Neural crest cell (in vitro differentiated cells): ENCODE measurements at regions not wholly inside any gene's neighbourhood (a gene's known extent, or its start where the extent isn't known, plus 50 kb on each side); places are given as distances from the start of the nearest gene placed in this dataset.

Experiments used
- DNase-seq: peaks from one replicate; pipeline ENCODE4 v3.0.0; 2021; ENCODE audit warnings: low read depth, mixed read lengths, low spot score
- H3K27ac Mint-ChIP-seq: one replicate; pipeline ENCODE4 v1.8.0; 2021; ENCODE audit warnings: mild to moderate bottlenecking, mixed read lengths; ENCODE audit not compliant: unreplicated experiment
- H3K27me3 Mint-ChIP-seq: 2 replicates; pipeline ENCODE4 v1.8.0; 2021; ENCODE audit warnings: low read depth, mild to moderate bottlenecking, mixed read lengths
- H3K36me3 Mint-ChIP-seq: 2 replicates; pipeline ENCODE4 v1.8.0; 2021; ENCODE audit warnings: low read depth, mild to moderate bottlenecking, mixed read lengths
- H3K4me1 Mint-ChIP-seq: 2 replicates; pipeline ENCODE4 v1.8.0; 2021; ENCODE audit warnings: mixed read lengths
- H3K4me3 Mint-ChIP-seq: one replicate; pipeline ENCODE4 v1.8.0; 2021; ENCODE audit warnings: mild to moderate bottlenecking, mixed read lengths
- H3K9me3 Mint-ChIP-seq: 2 replicates; pipeline ENCODE4 v1.8.0; 2021; ENCODE audit warnings: mixed read lengths
- TF ChIP-seq, protein P1 (sequence below): fragments of 200-600 bp; sonication (generic); conservative IDR thresholded peaks from 2 replicates; pipeline ENCODE4 v1.5.0; 2021; ENCODE audit warnings: antibody characterized with exemption, mild to moderate bottlenecking

DNA sequence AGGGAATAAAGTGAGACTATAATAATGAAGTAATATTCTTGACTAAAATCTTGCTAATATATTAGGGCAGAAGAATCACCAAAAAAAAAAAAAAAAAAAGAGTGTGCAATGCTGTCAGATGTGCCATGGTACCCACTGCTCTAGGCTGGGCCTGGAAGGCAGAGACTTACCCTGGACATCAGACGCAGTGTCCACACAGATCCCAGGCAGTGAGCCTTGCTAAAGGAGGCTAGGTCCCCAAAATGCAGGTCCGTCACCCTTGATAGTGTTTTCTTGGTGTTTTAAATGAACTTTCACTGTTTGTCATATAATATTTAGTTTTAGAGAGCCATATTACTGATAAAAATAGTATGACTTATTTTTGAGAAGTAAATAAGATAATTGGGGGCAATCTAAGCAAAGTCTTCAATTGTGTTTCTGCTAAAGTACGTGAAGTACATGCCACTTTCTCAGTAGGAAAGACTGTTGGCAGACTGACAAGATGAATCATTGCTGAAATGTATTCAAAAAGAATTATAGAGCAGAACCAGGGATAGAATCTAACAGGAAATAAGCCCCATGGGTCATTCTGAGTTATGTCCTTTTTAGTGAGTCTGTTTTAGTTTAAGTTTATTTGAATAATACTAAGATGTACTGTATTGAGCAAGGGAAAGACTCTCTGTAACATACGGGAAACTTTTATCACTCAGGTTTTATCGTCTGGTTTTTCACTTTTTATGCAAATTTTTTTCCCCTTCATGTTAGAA lies 74.6 kb upstream of the PDC start:
- H3K4me1 Mint-ChIP-seq, result no peaks in the 10 kb centered on the region
- no peaks in the 10 kb centered on the region for H3K27me3 Mint-ChIP-seq
- TF ChIP-seq, protein P1, sequence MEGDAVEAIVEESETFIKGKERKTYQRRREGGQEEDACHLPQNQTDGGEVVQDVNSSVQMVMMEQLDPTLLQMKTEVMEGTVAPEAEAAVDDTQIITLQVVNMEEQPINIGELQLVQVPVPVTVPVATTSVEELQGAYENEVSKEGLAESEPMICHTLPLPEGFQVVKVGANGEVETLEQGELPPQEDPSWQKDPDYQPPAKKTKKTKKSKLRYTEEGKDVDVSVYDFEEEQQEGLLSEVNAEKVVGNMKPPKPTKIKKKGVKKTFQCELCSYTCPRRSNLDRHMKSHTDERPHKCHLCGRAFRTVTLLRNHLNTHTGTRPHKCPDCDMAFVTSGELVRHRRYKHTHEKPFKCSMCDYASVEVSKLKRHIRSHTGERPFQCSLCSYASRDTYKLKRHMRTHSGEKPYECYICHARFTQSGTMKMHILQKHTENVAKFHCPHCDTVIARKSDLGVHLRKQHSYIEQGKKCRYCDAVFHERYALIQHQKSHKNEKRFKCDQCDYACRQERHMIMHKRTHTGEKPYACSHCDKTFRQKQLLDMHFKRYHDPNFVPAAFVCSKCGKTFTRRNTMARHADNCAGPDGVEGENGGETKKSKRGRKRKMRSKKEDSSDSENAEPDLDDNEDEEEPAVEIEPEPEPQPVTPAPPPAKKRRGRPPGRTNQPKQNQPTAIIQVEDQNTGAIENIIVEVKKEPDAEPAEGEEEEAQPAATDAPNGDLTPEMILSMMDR, result no peak
- no peaks in the 10 kb centered on the region for H3K36me3 Mint-ChIP-seq
- DNase-seq, result no peak
- no peaks in the 10 kb centered on the region for H3K9me3 Mint-ChIP-seq
- H3K27ac Mint-ChIP-seq, result no peak overlapping the region
- H3K4me3 Mint-ChIP-seq, result no peak overlapping the region

DNA sequence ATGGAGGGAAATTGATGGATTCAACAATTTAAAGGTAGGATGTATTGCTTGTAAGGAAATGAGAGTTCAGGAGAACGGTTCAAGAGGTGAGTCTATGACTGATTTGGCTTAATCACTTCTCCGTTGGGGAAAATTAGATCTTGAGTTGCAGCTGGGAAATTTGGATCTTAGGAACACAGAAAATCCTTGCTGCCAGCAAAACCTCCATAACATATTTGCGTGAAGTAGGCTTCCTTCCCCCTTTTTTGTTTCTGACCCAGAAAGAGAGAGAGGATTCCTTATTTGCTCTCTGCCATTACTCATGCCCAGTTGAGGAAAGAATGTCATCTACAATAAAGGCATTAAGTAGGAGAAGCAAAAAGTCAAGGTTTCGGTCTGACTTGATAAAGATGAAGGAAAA lies 73.5 kb upstream of the PDC start:
- Mint-ChIP-seq H3K9me3 (no peaks in the 10 kb centered on the region), H3K27me3 (no peaks in the 10 kb centered on the region), H3K27ac (no peak overlapping the region), H3K36me3 (no peaks in the 10 kb centered on the region), H3K4me1 (no peaks in the 10 kb centered on the region), H3K4me3 (no peak overlapping the region)
- TF ChIP-seq, protein P1, result no peak
- no peak for DNase-seq

DNA sequence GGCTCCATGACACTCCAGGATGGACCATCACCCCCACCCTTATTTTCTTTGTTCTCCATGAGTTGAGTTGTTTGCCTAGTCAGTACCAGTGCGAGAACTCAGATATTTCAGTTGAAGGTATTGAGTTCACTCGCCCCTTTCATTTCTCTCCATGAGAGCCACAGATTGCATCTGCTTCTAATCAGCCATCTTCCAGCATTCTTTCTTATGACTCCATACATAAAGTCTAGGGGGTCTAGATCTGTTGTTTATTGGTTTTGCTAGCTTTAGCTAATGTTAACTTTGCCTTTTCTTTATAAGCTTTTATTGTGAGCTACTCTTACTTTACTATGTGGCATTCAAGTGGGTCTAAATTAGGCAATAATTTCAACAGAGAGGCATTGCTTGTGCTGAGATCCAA lies 71.6 kb upstream of the PDC start:
- DNase-seq, result no peak
- Mint-ChIP-seq H3K4me1 (no peaks in the 10 kb centered on the region), H3K36me3 (no peaks in the 10 kb centered on the region), H3K27me3 (no peaks in the 10 kb centered on the region), H3K27ac (no peak overlapping the region), H3K9me3 (peaks cover 3% of the 10 kb centered on the region), H3K4me3 (no peak overlapping the region)
- TF ChIP-seq, protein P1, result no peak

DNA sequence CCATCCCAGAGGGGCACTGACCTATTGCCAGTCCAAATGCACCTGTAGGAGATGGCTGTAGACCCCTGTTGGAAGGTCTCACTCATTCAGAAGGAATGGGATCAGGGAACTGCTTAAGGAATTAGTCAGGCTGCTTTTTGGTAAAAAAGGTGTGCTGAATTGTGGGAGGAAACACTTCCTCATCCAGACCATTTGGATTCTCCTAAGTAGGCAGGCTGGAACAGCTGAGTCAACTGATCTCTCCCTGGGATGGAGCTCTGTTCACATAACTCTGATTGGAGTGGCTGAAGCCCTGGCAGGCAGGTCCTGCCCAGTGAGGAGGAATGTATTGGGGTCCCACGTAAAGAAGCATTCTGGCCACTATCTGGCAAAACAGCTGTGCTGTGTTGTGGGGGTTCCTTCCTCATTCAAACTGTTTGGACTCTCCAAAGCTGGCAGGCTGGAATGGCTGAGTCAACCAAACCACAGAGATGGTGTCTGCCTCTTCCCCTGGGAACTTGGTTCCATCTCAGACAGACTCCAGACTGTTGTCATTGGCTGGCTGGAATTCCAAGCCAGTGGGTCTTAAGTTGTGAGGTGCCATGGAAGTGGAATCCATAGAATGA lies 70.7 kb upstream of the PDC start:
- DNase-seq, result no peak
- no peak overlapping the region for H3K27ac Mint-ChIP-seq

DNA sequence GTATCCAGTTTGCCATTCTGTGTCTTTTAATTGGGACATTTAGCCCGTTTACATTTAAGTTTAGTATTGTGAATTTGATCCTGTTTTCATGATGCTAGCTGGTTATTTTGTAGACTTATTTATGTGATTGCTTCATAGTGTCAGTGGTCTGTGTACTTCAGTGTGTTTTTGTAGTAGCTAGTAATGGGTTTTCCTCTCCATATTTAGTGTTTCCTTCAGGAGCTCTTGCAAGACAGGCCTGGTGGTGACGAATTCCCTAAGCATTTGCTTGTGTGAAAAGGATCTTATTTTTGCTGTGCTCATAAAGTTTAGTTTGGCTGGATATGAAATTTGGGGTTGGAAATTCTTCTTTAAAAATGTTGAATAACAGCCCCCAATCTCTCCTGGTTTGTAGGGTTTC lies 69.2 kb upstream of the PDC start:
- Mint-ChIP-seq H3K4me1 (no peaks in the 10 kb centered on the region), H3K27ac (no peak overlapping the region), H3K36me3 (no peaks in the 10 kb centered on the region), H3K9me3 (peaks cover 8% of the 10 kb centered on the region), H3K4me3 (no peak overlapping the region), H3K27me3 (no peaks in the 10 kb centered on the region)
- DNase-seq, result no peak
- TF ChIP-seq, protein P1, result no peak

More for the DNA sequence above, 70.7 kb upstream of the PDC start:
- no peaks in the 10 kb centered on the region for H3K4me1 Mint-ChIP-seq
- H3K36me3 Mint-ChIP-seq, result no peaks in the 10 kb centered on the region
- peaks cover 4% of the 10 kb centered on the region for H3K9me3 Mint-ChIP-seq
- H3K4me3 Mint-ChIP-seq, result no peak overlapping the region
- TF ChIP-seq, protein P1, result no peak
- H3K27me3 Mint-ChIP-seq, result no peaks in the 10 kb centered on the region
